ENCODE measurements at regions not wholly inside any gene's neighbourhood (a gene's known extent, or its start where the extent isn't known, plus 50 kb on each side); places are given as distances from the start of the nearest gene placed in this dataset.
A peak's percentile ranks its signal among the peaks of the same experiment; 100 is the strongest.
"Not testable (repeated sequence)": the region's sequence is repeated elsewhere in the genome, so short reads cannot be mapped to it uniquely, and the experiment has no call there.

DNA sequence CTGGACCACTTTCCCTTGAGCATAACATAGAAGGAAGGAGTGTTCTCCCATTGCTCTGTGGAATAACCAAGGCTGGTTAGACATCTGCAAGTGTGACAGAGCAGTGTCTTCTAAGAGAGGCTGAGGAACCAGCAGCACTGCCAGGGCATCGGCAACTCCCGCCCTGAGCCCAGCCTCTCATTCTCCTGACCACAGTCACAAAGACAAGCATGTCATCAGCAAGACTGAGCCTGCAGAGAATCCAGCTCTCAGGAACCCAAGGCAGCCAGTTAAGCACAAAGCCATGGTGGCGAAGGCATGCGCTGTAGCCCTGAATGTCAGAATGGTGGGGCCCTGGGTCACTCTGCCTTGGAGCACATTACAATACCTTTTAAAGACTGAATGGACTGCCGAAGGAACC, 253.9 kb downstream of the AGTPBP1 start:
- no peak overlapping the region for H3K27ac ChIP-seq

DNA sequence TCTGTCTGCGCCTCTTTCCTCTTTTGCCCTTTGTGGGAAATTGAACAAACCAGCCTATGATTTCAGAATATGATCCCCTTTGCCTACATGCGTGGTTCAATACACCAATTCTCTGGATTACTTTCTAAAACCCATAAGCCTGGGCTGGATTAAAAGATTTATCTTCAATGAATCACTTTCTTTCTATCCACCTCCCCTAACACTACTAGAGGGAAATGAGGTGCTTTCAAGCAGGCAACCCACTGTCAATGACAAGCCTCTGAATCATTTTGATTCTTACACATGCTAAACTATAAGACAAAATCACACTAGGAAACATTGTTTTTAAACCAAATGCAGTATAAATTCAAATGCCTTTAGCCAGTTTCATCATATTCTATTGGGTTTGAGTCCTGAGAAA, 257.5 kb downstream of the AGTPBP1 start:
- TF ChIP-seq ZFX (IDR thresholded peaks at IDR 0.05): no peak
- no peak overlapping the region for H3K27ac ChIP-seq

More for the DNA sequence above, 253.9 kb downstream of the AGTPBP1 start:
- TF ChIP-seq ZFX (IDR thresholded peaks at IDR 0.05): no peak
- TF ChIP-seq, protein P1, sequence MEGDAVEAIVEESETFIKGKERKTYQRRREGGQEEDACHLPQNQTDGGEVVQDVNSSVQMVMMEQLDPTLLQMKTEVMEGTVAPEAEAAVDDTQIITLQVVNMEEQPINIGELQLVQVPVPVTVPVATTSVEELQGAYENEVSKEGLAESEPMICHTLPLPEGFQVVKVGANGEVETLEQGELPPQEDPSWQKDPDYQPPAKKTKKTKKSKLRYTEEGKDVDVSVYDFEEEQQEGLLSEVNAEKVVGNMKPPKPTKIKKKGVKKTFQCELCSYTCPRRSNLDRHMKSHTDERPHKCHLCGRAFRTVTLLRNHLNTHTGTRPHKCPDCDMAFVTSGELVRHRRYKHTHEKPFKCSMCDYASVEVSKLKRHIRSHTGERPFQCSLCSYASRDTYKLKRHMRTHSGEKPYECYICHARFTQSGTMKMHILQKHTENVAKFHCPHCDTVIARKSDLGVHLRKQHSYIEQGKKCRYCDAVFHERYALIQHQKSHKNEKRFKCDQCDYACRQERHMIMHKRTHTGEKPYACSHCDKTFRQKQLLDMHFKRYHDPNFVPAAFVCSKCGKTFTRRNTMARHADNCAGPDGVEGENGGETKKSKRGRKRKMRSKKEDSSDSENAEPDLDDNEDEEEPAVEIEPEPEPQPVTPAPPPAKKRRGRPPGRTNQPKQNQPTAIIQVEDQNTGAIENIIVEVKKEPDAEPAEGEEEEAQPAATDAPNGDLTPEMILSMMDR (conservative IDR thresholded peaks at IDR 0.05): no peak

DNA sequence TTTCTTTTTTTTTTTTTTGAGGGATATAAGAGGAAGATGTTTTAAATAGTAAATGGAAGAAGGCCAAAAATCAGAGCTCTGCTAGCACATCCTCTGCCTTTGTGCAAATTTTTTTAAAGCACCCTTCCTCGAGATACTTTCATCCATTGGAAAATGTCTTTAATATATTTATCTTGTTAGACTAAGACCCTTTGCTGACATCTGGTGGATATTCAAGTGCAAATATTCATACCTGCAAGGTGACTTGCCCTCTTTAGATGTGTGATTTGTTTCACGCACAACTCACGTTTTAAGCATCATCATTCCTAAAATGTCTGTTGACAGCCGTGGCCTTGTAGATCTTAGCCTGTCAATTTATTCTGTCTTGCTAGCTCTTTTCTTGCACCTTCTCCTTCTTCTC, 258.5 kb downstream of the AGTPBP1 start:
- no peak overlapping the region for H3K27ac ChIP-seq
- TF ChIP-seq ZFX (IDR thresholded peaks at IDR 0.05): no peak
- TF ChIP-seq, protein P1 (conservative IDR thresholded peaks at IDR 0.05): peak; percentile 43

DNA sequence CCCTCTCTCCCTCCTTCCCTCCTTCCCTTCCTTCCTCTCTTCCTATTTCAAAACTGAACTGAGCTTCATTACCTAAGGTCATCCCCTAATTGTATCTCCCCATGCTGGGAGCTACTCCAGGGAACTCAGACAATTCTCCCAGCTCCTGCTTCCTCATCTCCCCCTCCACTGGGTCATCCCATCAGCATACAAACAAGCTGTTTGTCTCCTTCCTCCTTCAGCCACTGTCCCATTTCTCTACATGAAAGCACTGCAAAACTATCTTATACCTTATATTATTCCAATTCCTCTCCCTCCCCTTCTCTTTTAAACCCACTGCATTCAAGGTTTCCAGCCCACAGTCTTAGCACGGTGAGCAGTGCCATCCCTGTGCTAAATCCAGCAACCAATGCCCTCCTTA, 262.4 kb downstream of the AGTPBP1 start:
- H3K27ac ChIP-seq: no peak overlapping the region
- TF ChIP-seq, protein P1 (conservative IDR thresholded peaks at IDR 0.05): no peak
- TF ChIP-seq ZFX (IDR thresholded peaks at IDR 0.05): no peak

DNA sequence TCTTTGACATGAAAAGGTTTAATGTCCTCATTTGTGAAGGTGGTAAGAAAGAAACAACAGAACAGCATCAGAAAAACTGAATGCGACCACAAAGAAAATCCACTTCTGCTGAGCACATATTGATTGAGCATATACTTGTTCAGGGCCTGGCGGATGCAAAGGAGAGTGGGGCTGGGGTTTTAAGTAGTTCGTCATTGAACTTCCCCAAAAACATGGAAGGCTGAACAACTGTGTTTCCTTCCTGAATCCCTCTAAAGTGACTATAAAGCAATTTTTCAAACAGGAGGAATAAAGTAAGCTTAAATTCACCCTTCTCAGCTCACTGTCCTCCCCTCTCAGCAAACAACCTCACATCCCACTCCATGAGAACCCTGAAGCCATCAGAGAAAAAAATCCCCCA, 262.9 kb downstream of the AGTPBP1 start:
- TF ChIP-seq ZFX (IDR thresholded peaks at IDR 0.05): no peak
- TF ChIP-seq, protein P1 (conservative IDR thresholded peaks at IDR 0.05): no peak
- no peak overlapping the region for H3K27ac ChIP-seq

DNA sequence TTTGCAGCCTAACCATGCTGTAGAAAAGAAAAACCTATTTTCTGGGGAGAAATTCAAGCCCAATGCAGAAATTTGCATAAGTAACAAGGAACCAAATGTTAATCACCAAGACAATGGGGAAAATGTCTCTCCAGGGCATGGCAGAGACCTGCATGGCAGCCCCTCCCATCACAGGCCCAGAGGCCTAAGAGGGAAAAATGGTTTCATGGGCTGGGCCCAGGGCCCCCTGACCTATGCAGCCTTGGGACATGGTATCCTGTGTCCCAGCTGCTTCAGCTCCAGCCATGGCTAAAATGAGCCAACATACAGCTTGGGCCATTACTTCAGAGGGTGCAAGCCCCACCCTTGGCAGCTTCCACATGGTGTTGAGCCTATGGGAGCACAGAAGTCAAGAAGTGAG, 266.9 kb downstream of the AGTPBP1 start:
- not testable (repeated sequence) for H3K27ac ChIP-seq

DNA sequence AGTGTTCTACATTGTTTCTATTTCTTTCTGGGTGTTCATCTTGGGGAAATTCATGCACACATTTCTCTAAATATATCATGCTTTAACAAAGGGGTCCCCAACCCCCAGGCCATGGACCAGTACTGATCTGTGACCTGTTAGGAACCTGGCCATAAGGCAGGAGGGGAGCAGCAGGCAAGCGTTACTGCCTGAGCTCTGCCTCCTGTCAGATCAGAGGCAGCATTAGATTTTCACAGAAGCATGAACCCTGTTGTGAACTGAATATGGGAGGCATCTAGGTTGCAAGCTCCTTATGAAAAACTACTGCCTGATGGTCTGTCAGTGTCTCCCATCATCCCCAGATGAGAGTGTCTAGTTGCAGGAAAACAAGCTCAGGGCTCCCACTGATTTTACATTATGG, 270.0 kb downstream of the AGTPBP1 start:
- no peak overlapping the region for H3K27ac ChIP-seq
- no peak for TF ChIP-seq ZFX (IDR thresholded peaks at IDR 0.05)
- TF ChIP-seq, protein P1 (conservative IDR thresholded peaks at IDR 0.05): no peak

DNA sequence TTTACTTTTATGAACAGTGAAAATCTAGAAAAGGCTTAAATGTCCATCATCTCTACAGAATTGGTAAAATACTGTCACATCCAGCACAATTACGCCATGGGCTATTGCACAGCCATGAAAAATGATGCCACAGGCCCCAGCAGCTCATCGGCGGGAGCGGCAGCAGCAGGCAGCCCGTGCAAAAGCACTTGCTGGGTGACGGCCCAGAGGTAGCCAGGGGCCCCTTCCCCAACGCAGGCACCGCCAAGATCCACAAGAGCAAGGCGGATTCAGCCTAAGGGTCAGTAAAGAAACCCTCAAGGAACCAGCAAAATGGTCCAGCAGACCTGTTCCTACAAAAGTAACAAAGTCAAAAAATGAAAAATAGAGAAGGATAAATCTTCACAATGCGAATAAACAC, 272.7 kb downstream of the AGTPBP1 start:
- TF ChIP-seq ZFX (IDR thresholded peaks at IDR 0.05): no peak
- TF ChIP-seq, protein P1 (conservative IDR thresholded peaks at IDR 0.05): no peak

DNA sequence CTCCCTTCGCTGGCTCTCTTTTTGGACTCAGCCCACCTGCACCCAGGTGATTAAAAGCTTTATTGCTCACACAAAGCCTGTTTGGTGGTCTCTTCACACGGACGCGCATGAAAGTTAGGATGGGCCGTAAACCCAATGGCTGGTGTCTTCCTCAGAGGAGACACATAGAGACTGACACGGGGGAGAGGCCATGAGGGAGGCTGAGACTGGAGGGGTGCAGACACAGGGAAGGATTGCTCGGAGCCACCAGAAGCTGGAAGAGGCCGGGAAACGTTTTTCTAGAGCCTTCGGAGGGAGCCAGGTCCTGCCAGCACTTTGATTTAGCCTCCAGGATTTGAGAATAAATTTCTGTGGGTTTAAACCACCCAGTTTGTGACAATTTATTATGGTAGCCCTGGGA, 274.9 kb downstream of the AGTPBP1 start:
- no peak overlapping the region for H3K27ac ChIP-seq
- TF ChIP-seq ZFX (IDR thresholded peaks at IDR 0.05): no peak
- TF ChIP-seq, protein P1 (conservative IDR thresholded peaks at IDR 0.05): no peak

More for the DNA sequence above, 272.7 kb downstream of the AGTPBP1 start:
- H3K27ac ChIP-seq: no peak overlapping the region

DNA sequence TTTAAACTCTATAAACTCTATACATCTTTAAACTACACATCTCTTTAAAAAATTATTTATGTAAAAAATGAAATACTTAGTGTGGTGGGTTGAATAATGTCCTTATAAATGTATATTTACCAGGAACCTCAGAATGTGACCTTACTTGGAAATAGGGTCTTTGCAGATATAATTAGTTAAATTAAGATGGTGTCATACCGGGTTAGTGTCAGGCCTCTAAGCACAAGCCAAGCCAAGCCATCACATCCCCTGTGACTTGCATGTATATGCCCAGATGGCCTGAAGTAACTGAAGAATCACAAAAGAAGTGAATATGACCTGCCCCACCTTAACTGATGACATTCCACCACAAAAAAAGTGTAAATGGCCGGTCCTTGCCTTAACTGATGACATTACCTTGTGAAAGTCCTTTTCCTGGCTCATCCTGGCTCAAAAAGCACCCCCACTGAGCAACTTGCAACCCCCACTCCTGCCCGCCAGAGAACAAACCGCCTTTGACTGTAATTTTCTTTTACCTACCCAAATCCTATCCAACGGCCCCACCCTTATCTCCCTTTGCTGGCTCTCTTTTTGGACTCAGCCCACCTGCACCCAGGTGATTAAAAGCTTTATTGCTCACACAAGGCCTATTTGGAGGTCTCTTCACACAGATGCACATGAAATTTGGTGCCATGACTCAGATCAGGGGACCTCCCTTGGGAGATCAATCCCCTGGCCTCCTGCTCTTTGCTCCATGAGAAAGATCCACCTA, 283.5 kb downstream of the AGTPBP1 start:
- not testable (repeated sequence) for H3K27ac ChIP-seq
